HEK293 (cell line): ENCODE measurements at regions not wholly inside any gene's neighbourhood (a gene's known extent, or its start where the extent isn't known, plus 50 kb on each side); places are given as distances from the start of the nearest gene placed in this dataset.

Experiments used
- CTCF ChIP-seq: fragments of 450-650 bp; formaldehyde crosslinking; IDR thresholded peaks from 2 replicates; pipeline ENCODE4 v1.5.1; 2016; ENCODE audit warnings: missing biosample characterization, missing genetic modification characterization
- HOXA7 ChIP-seq: sonication (generic); formaldehyde crosslinking; IDR thresholded peaks from 2 replicates; pipeline ENCODE4 v1.8.1; 2022; ENCODE audit warnings: missing genetic modification reagents, borderline replicate concordance
- MYNN ChIP-seq: fragments of 450-650 bp; formaldehyde crosslinking; IDR thresholded peaks from 2 replicates; pipeline ENCODE4 v1.5.1; 2016; ENCODE audit warnings: missing biosample characterization, missing genetic modification characterization, borderline replicate concordance
- SCRT2 ChIP-seq: fragments of 450-650 bp; formaldehyde crosslinking; IDR thresholded peaks from 2 replicates; pipeline ENCODE4 v1.5.1; 2016; ENCODE audit warnings: missing biosample characterization, missing genetic modification characterization
- SETDB1 ChIP-seq: IDR thresholded peaks from one replicate; pipeline ENCODE4 v1.6.1; 2017; ENCODE audit warnings: mild to moderate bottlenecking, low read length, moderate library complexity, mixed read lengths; ENCODE audit not compliant: insufficient read length
- TCF7L2 ChIP-seq: IDR thresholded peaks from 2 replicates; pipeline ENCODE4 v1.6.1; 2011; ENCODE audit warnings: low read depth, mild to moderate bottlenecking, inconsistent platforms, low read length, moderate library complexity, borderline replicate concordance
- ZNF510 ChIP-seq: fragments of 450-650 bp; formaldehyde crosslinking; IDR thresholded peaks from 2 replicates; pipeline ENCODE4 v1.5.1; 2018; ENCODE audit warnings: mild to moderate bottlenecking, missing genetic modification characterization, missing biosample characterization; ENCODE audit not compliant: insufficient replicate concordance

- TF ChIP-seq TCF7L2 (no peak), ZNF510 (tag by site-specific recombination) (no peak), SCRT2 (tag by site-specific recombination) (no peak), CTCF (tag by site-specific recombination) (no peak), HOXA7 (CRISPR knock-in tag) (no peak), MYNN (tag by site-specific recombination) (no peak), SETDB1 (no peak)
Observed at GRCh38 chr12:92075425-92075914, 70.2 kb downstream of the BTG1 start.
